Uterus (tissue), 3 donors: ENCODE measurements at regions not wholly inside any gene's neighbourhood (a gene's known extent, or its start where the extent isn't known, plus 50 kb on each side); places are given as distances from the start of the nearest gene placed in this dataset.
"Not testable (repeated sequence)": the region's sequence is repeated elsewhere in the genome, so short reads cannot be mapped to it uniquely, and the experiment has no call there.

Experiments used
- DNase-seq, 2 donors: peaks; one replicate each; pipeline ENCODE4 v3.0.0-alpha.2; 2019 to 2020
- H3K27ac ChIP-seq, 2 donors: fragments of 200-600 bp; sonication (generic); 1 replicate in 1 of 2; 2 replicates in 1 of 2; pipeline ENCODE4 v1.5.1; 2016 to 2018
- H3K27me3 ChIP-seq, 2 donors: fragments of 200-600 bp; sonication (generic); one replicate each; pipeline ENCODE4 v1.5.1; 2018 to 2019; ENCODE audit warnings: control low read depth in 1 of 2
- H3K36me3 ChIP-seq, 2 donors: fragments of 200-600 bp; sonication (generic); one replicate each; pipeline ENCODE4 v1.5.1; 2019; ENCODE audit warnings: control low read depth in 1 of 2
- H3K4me1 ChIP-seq, 2 donors: fragments of 200-600 bp; sonication (generic); one replicate each; pipeline ENCODE4 v1.5.1; 2018 to 2019; ENCODE audit warnings: control low read depth in 1 of 2
- H3K4me3 ChIP-seq, 2 donors: fragments of 200-600 bp; sonication (generic); 1 replicate in 1 of 2; 2 replicates in 1 of 2; pipeline ENCODE4 v1.5.1; 2018 to 2019; ENCODE audit warnings: mild to moderate bottlenecking in 1 of 2
- H3K9me3 ChIP-seq, 2 donors: fragments of 200-600 bp; sonication (generic); one replicate each; pipeline ENCODE4 v1.5.1; 2019; ENCODE audit warnings: control low read depth in 1 of 2
- POLR2A ChIP-seq, 2 donors: fragments of 450-650 bp; IDR thresholded peaks; one replicate each; pipeline ENCODE4 v1.6.1; 2016; ENCODE audit warnings: antibody characterized with exemption in 2 of 2, mild to moderate bottlenecking in 1 of 2, moderate library complexity in 1 of 2
- intact Hi-C: fragments of 100-400 bp; cut with DNase I; formaldehyde crosslinking; loops from one replicate; pipeline ENCODE4 v1.15.1; 2023; ENCODE audit warnings: low total_unique reads
- TF ChIP-seq, protein P1 (sequence below), 4 experiments: fragments of 200-600 bp in 2 of 4; fragments of 450-650 bp in 2 of 4; sonication (generic) in 2 of 4; IDR thresholded peaks; one replicate each; pipeline ENCODE4 v1.5.1; 2016 to 2019; ENCODE audit warnings: antibody characterized with exemption in 4 of 4, mild to moderate bottlenecking in 2 of 4, moderate library complexity in 1 of 4
- donor health status: DM: yes; HTN: yes; CAD: no.

DNA sequence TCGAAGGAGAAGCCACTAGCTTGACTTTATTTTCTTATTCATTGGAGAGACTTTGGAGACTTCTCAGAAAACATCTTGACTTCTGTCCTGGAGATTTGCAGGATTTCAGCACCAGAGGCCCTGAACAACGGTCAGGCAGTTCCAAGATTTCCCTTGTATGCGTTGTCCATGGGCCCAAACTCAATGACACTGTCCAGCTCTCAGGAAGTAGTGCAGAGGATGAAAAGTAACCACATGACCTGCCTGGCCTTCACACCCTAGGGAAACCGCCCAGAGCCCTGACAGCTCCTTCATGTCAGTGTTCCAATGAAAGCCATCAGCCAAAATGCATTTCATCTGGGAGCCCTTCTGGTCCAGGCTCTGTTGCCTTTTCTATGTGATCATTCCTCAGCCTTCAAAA, 214.1 kb downstream of the BLID start:
- TF ChIP-seq, protein P1, sequence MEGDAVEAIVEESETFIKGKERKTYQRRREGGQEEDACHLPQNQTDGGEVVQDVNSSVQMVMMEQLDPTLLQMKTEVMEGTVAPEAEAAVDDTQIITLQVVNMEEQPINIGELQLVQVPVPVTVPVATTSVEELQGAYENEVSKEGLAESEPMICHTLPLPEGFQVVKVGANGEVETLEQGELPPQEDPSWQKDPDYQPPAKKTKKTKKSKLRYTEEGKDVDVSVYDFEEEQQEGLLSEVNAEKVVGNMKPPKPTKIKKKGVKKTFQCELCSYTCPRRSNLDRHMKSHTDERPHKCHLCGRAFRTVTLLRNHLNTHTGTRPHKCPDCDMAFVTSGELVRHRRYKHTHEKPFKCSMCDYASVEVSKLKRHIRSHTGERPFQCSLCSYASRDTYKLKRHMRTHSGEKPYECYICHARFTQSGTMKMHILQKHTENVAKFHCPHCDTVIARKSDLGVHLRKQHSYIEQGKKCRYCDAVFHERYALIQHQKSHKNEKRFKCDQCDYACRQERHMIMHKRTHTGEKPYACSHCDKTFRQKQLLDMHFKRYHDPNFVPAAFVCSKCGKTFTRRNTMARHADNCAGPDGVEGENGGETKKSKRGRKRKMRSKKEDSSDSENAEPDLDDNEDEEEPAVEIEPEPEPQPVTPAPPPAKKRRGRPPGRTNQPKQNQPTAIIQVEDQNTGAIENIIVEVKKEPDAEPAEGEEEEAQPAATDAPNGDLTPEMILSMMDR (IDR thresholded peaks at IDR 0.05), result no peak

DNA sequence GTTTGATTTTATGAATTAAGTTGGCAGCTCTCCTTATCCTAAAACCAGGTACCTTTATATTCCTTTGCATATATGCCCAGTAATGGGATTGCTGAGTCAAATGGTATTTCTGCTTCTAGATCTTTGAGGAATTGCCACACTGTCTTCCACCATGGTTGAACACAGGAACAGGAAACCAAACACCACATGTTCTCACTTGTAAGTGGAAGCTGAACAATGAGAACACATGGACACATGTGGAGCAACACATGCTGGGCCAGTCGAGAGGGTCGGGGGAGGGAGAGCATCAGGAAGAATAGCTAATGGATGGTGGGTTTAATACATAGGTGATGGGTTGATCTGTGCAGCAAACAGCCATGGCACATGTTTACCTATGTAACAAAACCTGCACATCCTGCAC, 214.6 kb downstream of the BLID start:
- H3K4me1 ChIP-seq, DNase-seq, intact Hi-C loops, H3K36me3 ChIP-seq, H3K4me3 ChIP-seq, H3K9me3 ChIP-seq, H3K27ac ChIP-seq, H3K27me3 ChIP-seq: not testable (repeated sequence)

More for the DNA sequence above, 214.1 kb downstream of the BLID start:
- H3K27ac ChIP-seq, result no peak overlapping the region
- no peaks in the 10 kb centered on the region for H3K27me3 ChIP-seq
- intact Hi-C loops, result no loop called here
- H3K4me3 ChIP-seq, result no peak overlapping the region
- DNase-seq, result no peak
- no peaks in the 10 kb centered on the region for H3K9me3 ChIP-seq
- H3K36me3 ChIP-seq, result no peaks in the 10 kb centered on the region
- no peaks in the 10 kb centered on the region for H3K4me1 ChIP-seq

DNA sequence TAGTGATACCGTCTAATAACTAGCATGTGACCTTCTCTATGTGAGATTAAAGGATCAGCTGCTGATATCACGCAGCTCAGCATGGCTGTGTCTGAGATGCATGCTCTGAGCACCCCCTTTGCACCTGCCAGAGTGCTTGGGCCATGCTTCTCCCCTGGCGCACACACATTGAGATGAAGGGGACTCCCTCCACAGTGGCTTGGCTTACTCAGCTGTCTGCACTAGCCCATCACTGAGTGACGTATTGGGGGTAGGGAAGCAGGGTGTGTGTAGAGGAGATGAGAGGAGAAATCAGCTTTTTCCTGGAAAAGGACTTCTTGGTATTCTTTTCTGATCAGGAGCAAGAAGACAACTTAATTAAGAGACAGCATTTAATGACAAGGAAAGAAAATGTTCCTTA, 216.5 kb downstream of the BLID start:
- no peaks in the 10 kb centered on the region for H3K27me3 ChIP-seq
- H3K27ac ChIP-seq, result no peak overlapping the region
- DNase-seq, result no peak
- no peaks in the 10 kb centered on the region for H3K36me3 ChIP-seq
- TF ChIP-seq, protein P1 (IDR thresholded peaks at IDR 0.05), result no peak
- TF ChIP-seq POLR2A (IDR thresholded peaks at IDR 0.05), result no peak
- H3K4me3 ChIP-seq, result no peak overlapping the region
- H3K4me1 ChIP-seq, result no peaks in the 10 kb centered on the region
- intact Hi-C loops, result no loop called here
- H3K9me3 ChIP-seq, result no peaks in the 10 kb centered on the region

DNA sequence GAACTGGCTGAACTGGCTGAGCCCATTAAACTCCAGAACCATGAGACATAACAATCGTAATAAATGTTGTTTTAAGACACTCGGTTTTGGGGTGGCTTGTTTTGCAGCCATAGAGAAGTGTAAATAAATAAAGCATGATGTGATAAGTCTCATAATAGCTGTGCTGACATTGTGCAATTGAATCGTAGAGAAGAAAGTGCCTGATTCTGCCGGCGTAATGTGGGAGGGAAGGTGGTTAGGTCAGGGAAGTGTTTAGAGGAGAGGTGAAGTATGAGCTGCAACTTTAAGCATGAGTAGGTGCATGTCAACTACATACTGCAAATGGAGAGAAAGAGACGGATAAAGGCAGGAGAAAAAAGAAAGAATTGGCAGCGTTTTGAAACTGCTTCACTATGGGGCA, 217.1 kb downstream of the BLID start:
- intact Hi-C loops, result no loop called here
- no peak for DNase-seq
- TF ChIP-seq POLR2A (IDR thresholded peaks at IDR 0.05), result no peak
- TF ChIP-seq, protein P1 (IDR thresholded peaks at IDR 0.05), result no peak

DNA sequence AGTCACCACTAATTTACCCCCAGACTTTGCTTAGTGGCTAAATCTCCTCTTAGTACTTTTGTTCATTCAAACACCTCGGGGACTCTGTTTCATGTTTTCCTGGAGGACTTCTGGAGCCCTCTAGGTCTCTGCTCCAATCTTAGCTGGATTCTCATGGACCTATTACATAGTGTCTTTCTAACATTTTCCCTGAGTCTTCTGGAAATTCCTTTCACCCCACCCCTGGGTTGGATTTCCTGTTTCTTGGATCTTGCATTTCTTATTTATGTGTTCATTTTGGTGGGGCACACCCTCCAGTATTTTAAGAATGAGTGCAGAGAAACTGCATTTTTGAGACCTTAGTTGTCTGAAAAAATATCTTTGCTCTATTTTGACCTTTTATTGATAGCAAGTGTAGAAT, 220.1 kb downstream of the BLID start:
- H3K4me3 ChIP-seq, result no peak overlapping the region
- no peaks in the 10 kb centered on the region for H3K9me3 ChIP-seq
- TF ChIP-seq POLR2A (IDR thresholded peaks at IDR 0.05), result no peak
- TF ChIP-seq, protein P1 (IDR thresholded peaks at IDR 0.05), result no peak
- H3K36me3 ChIP-seq, result no peaks in the 10 kb centered on the region
- H3K27ac ChIP-seq, result no peak overlapping the region
- no peak for DNase-seq
- H3K4me1 ChIP-seq, result no peaks in the 10 kb centered on the region
- intact Hi-C loops, result no loop called here
- H3K27me3 ChIP-seq, result no peaks in the 10 kb centered on the region

More for the DNA sequence above, 217.1 kb downstream of the BLID start:
- Histone ChIP-seq H3K27me3 (no peaks in the 10 kb centered on the region), H3K36me3 (no peaks in the 10 kb centered on the region), H3K9me3 (no peaks in the 10 kb centered on the region), H3K27ac (no peak overlapping the region), H3K4me3 (no peak overlapping the region), H3K4me1 (no peaks in the 10 kb centered on the region)

DNA sequence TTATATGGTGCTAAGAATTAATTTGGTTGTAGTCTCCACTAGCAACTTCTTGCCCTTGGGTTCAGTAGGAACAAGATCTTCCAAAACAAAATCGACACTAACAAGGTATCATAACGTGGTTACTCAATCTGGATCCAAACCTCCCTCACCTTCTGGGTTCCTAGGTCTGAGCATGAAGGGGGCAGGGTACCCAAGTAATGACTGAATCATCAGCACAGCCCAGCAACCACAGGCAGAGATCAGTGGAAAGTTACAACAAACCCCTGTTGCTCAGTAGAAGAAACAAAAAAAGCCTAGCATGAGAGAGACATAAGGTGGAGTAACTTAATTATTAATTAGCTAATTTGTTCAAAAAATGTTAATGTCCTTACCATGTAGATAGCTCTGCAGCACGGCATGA, 221.4 kb downstream of the BLID start:
- Histone ChIP-seq H3K27me3 (no peaks in the 10 kb centered on the region), H3K36me3 (no peaks in the 10 kb centered on the region), H3K9me3 (no peaks in the 10 kb centered on the region), H3K4me3 (no peak overlapping the region), H3K27ac (no peak overlapping the region), H3K4me1 (no peaks in the 10 kb centered on the region)
- no peak for TF ChIP-seq POLR2A (IDR thresholded peaks at IDR 0.05)
- TF ChIP-seq, protein P1 (IDR thresholded peaks at IDR 0.05), result no peak
- intact Hi-C loops, result no loop called here
- no peak for DNase-seq
